Epithelial cell of proximal tubule (primary cell): ENCODE measurements at regions not wholly inside any gene's neighbourhood (a gene's known extent, or its start where the extent isn't known, plus 50 kb on each side); places are given as distances from the start of the nearest gene placed in this dataset.

ENCODE experiments used
- DNase-seq: peaks from one replicate; pipeline ENCODE4 v3.0.0-alpha.2; 2011; ENCODE audit warnings: low read depth
- H3K4me3 ChIP-seq: 2 replicates; pipeline ENCODE4 v1.5.1; 2011; ENCODE audit warnings: low read depth, mild to moderate bottlenecking, low read length
- CTCF ChIP-seq: conservative IDR thresholded peaks from 2 replicates; pipeline ENCODE4 v1.5.1; 2012; ENCODE audit warnings: low read depth, mild to moderate bottlenecking, low read length

DNA sequence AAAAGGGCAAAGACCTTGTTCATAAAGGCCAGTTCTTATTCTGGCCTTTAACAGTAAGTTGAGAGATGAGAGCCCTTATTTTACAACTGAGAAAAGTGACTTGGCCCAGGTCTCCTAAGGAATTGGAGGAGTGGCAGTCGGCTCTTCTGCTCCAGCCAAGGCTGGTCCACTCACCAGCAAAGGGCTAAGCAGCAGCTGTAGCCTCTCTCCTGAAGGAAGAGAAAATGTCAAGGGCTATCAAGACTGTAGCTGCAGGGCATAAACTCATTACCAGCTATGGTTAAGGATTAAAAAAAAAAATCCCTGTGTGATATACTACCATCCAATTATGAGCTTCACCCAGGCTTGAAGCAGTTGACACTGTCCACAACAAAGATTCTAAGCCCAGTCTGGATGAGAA is 138.6 kb upstream of the RAD23B start:
- no peak overlapping the region for H3K4me3 ChIP-seq
- TF ChIP-seq CTCF = no peak
- DNase-seq = no peak

GRCh38 chr9:107147134-107147533 is 135.9 kb upstream of the RAD23B start:
- no peak for TF ChIP-seq CTCF
- H3K4me3 ChIP-seq = no peak overlapping the region
- DNase-seq = no peak

DNA sequence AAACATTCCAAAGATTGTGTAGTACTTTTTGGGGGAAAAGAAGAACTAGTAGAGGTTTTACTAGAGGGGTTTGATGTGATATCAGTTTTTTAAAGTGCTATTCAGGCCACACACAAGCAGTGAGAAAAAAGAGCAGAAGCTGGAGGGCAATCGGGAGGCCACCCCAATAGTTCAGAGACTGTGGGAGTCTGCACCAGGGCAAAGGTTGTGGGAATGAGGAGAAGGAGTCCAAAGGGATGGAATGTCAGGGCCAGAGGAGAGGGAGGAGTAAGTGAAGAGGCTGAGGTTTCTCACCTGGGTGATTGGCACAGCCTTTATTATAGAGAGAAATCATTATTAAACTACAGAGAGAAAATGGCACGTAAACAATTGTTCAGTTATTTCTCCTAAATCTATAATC is 134.9 kb upstream of the RAD23B start:
- no peak for TF ChIP-seq CTCF
- H3K4me3 ChIP-seq = no peak overlapping the region
- DNase-seq = no peak

DNA sequence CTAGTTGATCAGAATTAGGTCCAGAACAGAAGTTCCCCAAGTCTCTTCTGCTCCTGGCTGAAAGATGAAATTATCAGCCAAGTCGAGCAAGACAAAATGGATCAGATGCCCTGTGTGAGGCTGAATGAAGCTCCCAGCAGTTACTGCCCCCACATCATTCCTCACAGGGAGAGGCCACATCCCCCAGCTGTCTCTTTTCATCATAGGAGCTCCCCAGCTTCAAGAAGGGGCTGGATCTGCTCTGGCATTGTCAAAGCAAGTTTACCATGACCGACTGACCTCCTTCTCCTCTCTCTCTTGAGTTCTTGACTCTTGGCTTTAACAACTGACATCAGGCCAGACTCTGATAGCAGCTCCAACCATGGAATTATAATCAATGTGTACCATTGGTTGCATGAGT is 133.3 kb upstream of the RAD23B start:
- no peak for TF ChIP-seq CTCF
- no peak for DNase-seq
- no peak overlapping the region for H3K4me3 ChIP-seq

DNA sequence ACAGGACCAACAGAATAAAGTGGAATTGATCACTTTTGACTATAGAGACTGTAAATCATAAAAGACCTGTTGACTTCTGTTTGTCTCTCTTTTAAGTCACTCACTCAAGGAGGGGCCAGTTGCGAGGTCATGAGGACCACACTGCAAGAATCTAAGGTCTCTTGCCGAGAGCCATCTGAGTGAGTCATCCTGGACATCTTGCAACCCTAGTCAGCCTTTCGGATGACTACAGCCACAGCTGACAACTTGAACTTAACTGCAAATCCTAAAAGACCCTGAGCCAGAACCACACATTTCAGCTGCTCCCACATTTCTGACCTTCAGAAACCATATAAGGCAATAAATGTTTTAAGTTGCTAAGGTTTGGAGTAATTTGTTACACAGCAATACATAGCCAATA is 129.7 kb upstream of the RAD23B start:
- no peak overlapping the region for H3K4me3 ChIP-seq
- DNase-seq = no peak
- no peak for TF ChIP-seq CTCF

- H3K4me3 ChIP-seq = no peak overlapping the region
- no peak for TF ChIP-seq CTCF
- DNase-seq = no peak
Measured at GRCh38 chr9:107154291-107154690, 128.8 kb upstream of the RAD23B start.

- no peak for TF ChIP-seq CTCF
- no peak overlapping the region for H3K4me3 ChIP-seq
- no peak for DNase-seq
Measured at GRCh38 chr9:107154766-107155165, 128.3 kb upstream of the RAD23B start.
